GM18499 (cell line): ENCODE measurements at regions not wholly inside any gene's neighbourhood (a gene's known extent, or its start where the extent isn't known, plus 50 kb on each side); places are given as distances from the start of the nearest gene placed in this dataset.

Experiments used
- ATAC-seq: cut with Tn5 transposase; IDR thresholded peaks from one replicate; pipeline ENCODE4 v1.9.1; 2021; ENCODE audit warnings: moderate number of reproducible peaks; ENCODE audit not compliant: insufficient read depth, unreplicated experiment

DNA sequence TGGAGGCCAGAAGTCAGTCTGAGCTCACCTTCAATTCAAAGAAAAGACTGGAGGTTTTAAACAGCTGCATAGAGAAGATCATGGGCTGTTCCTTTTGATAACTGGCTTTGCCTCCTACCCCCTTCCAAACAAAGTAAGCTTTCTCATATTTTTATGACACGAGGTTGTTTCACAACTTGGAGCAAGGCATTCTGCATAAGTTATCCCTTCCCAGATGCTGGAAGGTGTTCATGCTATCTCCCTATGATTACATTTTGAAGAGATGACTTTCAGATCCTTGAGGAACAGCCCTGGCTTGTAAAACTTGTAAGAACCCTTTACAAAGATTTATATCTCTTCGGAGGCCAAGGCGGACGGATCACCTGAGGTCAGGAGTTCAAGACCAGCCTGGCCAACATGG, 571.9 kb upstream of the FTMT start:
- no peak for ATAC-seq

DNA sequence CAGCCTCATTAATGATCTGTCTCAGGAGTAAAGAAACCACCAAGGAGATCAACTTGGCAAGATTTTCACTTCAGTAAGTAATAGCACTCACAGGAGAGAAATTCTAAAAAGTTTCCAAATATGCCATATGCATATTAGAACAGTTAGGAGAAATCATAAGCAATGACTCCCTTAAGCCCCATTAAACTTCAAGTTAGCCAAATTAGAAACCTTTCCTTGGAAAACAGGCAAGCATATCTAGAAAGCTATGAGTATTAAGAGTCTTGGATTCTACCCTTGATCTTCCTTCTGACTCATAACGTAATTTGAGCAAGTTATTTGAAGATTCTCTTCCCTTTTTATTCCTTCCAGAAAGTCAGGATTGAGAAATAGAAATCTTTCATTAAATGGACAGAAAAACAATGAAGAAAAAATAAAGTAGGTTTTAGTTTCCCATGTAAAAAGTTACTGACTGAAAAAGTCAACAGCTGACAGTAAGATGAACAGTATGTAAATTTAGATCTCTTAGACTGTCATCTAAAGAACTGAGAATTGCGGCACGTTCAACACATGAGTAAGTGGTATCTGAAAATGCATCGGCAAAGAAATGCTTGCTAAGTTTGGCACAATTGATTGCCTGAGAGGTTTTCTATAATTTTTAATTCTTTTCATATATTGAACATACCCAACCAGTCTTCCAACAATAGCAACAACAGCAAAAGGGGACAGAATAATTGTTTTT, 565.7 kb upstream of the FTMT start:
- ATAC-seq = no peak

DNA sequence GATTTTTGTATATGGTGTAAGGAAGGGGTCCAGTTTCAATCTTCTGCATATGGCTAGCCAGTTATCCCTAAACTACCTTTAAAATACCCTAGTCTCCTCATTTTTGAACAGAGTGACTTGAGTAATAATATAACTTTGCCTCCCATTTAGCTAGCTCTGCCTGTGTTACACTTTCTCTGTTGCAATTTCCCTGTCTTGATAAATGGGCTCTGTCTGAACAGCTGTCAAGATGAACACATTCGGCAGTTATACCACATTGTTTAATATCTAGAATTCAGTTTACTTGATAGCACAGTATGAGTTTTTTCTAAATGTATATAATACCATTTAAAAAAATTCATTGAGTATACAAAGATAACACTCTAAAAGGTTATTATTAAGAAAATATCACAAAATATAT, 562.9 kb upstream of the FTMT start:
- ATAC-seq = no peak

DNA sequence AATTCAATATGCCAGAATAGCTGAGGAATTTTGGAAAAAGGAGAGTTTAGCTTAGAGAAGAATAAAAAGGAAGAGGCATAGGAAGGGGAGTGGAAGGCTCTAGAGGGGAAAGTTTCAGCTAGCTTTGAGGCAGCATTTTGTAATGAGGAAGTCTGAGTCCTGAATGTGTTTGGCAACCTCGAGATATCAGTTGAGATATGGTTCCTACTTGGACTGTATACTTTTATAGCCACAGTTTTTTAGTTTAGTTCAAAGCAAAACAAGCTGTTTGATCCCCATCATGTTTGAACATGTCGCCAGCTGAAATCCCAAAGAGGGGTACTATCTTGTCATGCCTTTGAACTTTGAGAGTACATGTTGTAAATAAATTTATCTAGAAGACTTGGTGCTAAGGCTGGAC, 559.0 kb upstream of the FTMT start:
- ATAC-seq = no peak

DNA sequence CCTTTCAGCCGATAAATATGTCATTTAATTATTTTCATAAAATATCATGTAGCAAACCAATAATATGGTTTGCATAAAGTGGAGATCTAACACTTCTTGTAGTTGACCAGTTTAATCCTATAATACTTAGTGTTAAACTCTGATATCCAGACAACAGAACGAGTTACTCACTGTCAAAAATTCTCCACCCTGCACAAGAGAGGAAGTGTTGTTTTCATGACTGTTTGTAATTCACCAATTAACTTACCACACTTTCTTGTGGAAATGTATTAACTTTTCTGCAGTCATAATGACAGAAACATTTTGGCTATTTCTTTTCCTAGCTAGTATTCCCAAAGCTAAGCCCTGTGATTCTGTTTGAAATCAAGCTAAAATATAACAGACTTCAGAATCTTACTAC, 555.3 kb upstream of the FTMT start:
- ATAC-seq = no peak

DNA sequence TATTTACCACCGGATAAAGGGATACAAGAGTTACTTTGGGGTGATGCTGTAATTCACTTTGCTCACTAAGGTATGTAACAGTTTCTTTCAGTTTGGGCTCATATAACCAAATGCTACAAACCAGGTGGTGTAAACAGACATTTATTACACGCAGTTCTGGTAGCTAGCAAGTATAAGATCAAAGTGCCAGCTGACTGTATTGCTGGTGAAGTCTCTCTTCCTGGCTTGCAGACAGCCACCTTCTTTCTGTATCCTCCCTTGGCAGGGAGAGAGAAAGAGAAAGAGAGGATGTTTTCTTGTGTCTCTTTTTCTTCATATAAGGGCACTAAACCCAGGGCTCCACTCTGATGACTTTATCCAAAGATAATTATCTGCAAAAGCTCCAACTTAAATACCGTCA, 552.5 kb upstream of the FTMT start:
- no peak for ATAC-seq

DNA sequence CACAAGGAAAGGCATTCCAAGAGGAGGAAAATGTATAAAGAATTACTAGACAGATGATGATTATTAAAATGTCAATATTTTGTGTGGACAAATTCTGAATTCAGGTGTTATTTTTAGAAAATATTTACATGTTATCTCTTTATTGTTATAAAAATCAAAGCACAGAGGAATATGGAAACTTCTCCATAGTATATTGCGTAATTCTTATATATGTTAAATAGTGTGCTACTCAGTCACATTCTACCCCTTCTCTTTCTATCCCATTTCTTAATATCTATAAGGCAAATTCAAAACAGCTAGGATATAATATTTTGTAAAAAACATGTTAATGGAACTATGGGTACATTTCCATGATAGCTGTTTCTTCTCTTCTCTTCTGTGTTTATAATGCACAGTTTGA, 546.8 kb upstream of the FTMT start:
- ATAC-seq = no peak

DNA sequence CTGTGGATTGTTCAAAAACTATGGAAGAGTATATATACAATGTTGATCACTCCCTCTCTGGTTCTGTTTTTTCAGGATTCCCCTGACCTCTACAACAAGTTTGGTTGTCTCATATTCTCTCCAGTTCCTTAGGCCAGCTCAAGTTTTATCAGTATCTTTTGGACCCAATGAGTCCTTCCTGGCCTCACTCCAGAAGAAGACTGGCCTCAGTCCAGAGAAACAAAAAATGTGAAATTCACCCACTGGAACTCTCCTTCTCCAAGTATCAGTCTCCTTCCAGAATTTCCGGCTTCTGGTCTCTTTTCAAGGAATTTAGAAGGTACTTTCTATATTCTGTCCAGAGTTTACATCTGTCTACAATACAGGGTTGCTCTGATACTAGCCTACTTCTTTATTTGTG, 537.8 kb upstream of the FTMT start:
- ATAC-seq = no peak

DNA sequence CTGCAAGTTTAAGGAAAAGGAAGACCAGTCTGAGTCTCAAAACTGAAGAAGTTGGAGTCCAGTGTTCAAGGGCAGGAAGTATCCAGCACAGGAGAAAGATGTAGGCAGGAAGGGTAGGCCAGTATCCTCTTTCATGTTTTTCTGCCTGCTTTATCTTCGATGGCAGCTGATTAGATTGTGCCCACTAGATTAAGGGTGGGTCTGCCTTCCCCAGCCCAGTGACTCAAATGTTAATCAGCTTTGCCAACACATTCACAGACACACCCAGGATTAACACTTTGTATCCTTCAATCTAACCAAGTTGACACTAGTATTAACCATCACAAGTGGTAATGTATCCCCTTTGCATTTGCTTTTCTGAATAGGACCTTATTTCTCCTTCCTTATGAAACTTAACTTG, 535.9 kb upstream of the FTMT start:
- ATAC-seq = no peak

DNA sequence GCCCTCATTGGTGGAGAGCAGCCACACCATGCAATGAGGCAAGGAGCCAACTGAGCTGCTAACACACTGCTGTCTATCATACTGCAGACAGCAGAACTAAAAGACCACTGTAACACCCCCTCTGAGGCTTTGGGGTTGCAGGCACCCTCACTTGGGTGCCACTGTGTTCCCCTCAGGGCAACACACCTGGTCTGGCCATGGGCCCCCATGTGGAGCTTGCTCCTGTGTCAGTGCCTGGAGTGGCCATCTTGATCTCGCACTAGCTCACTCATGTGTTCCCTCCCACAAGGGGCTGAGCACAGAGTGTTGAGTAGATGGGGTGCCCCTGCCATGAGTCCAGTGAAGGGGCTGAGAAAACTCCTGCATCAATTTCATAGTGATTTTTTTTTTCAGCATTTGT, 532.4 kb upstream of the FTMT start:
- no peak for ATAC-seq

DNA sequence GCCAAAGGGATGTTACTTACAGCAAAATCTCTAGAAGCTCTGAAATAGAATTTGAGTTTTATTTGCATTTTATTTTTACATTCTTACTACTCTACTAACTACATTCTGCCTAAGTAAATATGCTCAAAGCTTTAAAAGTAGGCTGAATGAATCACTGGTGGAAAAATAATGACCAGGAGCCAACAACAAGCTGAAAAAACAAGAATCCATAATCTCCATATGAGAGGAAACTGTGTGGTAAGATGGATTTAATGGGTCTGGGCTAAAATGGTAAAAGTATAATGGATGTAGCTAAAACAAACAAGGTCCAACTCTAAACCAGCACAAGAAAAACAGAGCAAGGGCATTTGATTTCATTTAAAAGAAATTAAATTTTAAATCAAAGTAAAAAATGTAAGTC, 525.8 kb upstream of the FTMT start:
- no peak for ATAC-seq

DNA sequence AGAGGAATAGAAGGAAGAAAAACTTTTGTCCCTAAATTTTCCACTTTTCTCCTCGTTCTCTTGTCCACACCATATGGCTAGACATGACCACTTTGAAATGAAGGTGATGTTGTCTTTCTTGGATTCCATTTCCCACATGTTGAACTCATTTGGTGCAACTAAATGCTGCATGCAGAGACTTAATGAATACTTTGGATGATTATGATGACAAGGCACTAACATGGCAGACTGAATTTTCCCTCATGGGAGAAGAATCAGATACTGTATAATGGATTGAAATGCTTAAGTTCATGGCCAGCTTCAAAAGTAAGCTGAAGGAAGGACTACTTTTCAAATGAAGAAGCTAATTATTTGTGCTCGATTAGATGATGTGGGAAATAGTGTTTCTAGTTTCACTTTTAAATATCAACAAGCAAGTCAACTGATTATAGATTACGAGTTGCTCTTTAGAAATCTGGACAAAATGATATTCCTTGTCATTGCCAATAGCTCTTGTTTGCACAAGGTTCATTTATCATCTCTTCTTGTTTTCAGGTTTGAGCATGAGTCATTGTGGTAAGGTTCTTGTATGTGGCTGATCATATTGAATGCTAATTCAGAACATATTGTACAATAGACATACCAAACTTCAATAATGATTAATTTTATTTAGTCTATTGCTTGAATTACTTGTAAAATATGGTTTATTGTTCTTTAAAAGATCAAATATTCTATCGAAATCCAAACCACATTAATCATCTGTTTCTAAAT, 501.3 kb upstream of the FTMT start:
- no peak for ATAC-seq

DNA sequence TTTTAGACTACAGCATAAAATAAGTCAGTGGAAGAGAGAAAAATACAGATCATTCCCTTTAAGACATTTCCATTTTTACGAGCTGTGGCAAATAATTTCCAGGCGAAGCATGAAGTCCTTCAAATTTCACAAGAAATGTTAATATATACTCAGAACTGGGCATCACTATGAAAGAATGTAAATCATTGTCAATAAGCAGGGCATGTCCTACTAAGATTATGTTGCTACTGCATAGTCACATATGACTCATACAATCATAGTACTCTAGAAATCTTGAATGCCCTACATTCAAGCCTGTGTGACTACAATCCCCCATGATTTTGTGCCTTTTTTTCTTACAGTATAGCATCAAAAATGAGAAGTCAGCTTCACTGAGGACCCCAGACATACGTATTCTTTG, 485.2 kb upstream of the FTMT start:
- ATAC-seq = no peak

DNA sequence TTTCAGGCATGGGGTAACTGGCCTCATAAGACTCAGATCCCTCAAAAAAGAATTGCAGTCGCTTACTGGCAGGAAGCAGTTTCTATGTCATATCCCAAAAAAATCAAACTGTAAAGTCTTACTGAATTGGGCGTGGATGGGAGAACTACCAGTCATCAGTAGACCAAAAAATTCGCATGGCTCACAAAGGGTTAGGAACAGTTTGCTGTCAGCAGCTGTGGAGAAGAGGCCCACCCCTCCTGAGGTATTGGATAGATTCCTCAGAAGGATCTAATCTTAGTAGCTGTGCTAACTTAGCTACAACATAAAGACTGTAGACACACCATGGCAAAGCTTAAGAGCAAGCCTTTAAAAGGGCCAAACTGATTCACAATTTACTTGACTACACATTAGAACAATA, 478.3 kb upstream of the FTMT start:
- no peak for ATAC-seq

DNA sequence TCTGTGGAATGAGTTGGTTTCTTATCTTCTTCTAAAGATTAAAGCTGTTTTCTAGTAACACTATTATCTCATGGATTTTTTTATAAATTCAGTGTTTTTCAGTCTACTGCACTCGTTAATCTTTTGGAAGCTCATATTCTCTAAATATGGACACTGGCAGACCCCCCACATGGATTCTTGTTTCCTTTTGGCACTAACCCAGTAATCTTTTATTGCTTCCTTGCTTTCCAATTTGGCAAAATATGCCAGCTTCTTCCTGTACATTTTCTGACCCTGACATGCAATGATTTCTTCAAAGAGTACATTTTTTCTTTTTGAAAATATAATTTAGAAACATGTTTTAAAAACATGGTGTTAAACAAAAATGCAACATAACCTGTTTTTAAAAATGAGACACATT, 474.2 kb upstream of the FTMT start:
- ATAC-seq = no peak

DNA sequence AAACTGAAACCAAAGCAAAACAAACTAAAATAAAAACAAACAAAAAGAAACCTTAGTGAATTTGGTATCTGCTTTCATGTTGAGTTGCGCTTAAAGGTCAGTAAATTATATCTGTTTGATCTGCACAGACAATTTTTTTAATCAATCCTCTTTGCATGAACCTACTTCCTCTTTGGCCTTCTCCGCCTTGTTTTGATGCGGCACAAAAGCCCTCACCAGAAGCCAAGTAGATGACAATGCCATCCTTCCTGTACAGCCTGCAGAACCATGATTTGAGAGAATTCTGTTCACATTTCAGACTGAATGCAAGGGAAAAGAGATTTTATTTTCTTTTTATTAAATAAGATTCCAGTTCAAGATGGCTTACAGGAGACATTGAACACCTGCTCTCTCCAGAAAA, 473.6 kb upstream of the FTMT start:
- ATAC-seq = no peak

DNA sequence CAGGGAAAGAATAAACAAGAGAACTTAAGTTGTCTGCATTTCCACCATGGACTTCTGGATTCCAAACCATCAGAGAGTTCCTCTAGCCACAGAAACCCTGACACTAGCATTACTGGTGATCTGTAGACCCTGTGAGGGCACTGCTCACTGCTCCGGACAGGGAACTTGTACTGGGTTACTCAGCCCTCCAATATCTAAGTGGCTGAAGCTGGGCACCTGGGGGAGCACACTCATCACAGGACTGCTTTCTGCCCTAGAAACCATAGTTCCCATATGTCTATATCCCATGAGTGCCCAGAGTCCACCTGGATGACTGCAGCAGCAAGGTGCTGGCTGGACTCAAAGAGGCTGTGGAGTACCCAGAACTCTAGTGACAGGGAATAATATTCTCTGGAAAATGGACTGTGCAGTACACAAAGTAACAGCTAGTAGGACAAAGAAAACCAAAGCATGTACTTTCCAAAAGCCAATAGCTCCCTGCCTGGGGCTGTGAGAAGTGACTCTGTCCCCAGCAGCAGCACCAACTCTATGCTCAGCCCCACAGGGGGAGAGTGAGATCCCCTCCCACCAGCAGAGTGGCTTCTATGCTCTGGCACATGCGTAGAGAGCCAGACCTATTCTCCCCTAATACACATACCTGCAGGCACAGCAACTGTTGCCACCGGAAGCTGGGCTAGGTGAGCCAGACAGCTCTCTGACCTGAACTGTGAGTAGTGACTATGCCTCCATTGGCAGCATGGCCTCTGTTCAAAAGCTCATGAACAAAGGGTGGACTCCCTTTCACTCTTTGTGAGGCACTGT, 472.9 kb upstream of the FTMT start:
- no peak for ATAC-seq

DNA sequence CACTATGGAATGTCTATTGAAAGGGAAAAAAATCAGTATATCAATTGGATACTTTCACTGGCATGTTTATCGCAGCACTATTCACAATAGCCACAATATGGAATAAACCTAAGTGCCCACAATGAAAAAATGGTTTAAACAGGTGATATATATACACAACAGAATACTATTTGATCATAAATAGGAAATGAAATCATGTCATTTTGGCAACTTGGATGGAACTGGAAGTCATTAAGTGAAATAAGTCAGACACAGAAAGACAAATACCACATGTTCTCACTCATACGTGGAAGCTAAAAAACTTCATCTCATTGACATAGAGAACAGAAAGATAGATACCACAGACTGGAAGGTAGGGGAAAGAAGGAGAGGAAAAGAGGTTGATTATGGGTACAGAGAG, 471.6 kb upstream of the FTMT start:
- no peak for ATAC-seq

DNA sequence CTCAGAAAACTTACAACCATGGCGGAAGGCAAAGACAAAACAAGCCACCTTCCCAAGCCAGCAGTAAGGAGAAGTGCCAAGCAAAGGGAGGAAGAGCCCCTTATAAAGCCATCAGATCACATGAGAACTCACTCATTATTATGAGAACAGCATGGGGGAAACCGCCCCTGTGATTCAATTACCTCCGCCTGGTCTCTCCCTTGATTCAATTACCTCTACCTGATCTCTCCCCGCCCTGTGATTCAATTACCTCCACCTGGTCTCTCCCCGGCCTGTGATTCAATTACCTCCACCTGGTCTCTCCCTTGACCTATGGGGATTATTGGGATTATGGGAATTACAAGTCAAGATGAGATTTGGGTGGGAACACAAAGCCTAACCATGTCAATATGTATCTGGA, 467.3 kb upstream of the FTMT start:
- no peak for ATAC-seq

DNA sequence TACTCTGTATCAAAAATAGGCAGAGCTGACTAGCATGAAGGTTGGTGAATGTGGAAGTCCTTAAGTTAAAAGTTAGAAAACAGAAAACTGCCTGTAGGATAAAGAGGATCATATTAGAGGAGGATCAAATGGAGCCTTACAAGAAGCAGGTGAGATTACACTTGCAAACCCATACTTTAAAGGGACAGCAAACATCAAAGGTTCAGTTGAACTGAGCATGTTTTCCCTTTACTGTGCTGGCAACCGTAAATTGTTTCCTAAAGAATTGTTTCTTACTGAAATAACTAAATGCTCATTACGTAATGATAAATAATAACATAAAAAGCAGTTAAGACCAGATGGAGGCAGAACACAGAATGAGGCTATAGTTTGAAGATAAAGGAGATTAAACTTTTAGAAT, 465.3 kb upstream of the FTMT start:
- no peak for ATAC-seq

DNA sequence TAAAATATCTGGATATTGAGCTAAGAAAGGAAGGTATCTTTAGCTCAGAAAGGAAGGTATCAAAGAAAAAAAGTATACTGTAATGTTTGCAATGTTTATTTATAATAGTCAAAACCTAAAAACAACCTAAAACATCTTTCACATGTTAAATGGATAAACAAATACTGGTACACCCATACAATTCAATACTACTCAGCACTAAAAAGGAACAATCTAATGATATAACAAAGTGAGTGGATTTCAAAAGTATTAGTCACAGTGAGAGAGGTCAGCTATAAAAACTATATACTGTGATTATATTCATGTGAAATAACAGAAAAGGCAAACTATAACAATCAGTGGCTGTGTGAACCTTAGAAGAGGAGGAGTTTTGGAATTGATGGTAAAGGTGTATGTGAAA, 455.0 kb upstream of the FTMT start:
- ATAC-seq = no peak
